Panc1 (cell line): ENCODE measurements at regions not wholly inside any gene's neighbourhood (a gene's known extent, or its start where the extent isn't known, plus 50 kb on each side); places are given as distances from the start of the nearest gene placed in this dataset.

ENCODE experiments used
- ATAC-seq: fragments of 200-7000 bp; cut with Tn5 transposase; 2 replicates; pipeline ENCODE4 v1.9.1; 2020; ENCODE audit warnings: mild to moderate bottlenecking, moderate library complexity
- BruUV-seq: library from RNA; stranded (reverse); fragments of 400-500 nt; replicated peaks from 2 replicates; lab custom pipeline; 2021; lab: Mats Ljungman, UMichigan
- CTCF ChIA-PET: fragments of 300-600 bp; sonication (Branson Sonifier 250); formaldehyde crosslinking; loops from one replicate; lab custom pipeline; 2022; ENCODE audit warnings: antibody characterized with exemption; lab: Charles Lee
- POLR2A ChIA-PET: fragments of 300-600 bp; sonication (Branson Sonifier 250); formaldehyde crosslinking; loops from one replicate; lab custom pipeline; 2022; ENCODE audit warnings: antibody characterized with exemption; lab: Charles Lee
- DNase-seq: peaks from one replicate; pipeline ENCODE4 v3.0.0-alpha.2; 2010; ENCODE audit warnings: low read depth, low spot score
- H3K27ac ChIP-seq: 2 replicates; pipeline ENCODE4 v1.5.1; 2011; ENCODE audit warnings: mild to moderate bottlenecking, low read length, inconsistent platforms
- H3K27me3 ChIP-seq: fragments of 200-500 bp; sonication (Bioruptor generic); 2 replicates; pipeline ENCODE4 v1.6.0; 2014; ENCODE audit warnings: low read length, inconsistent platforms; ENCODE audit not compliant: control insufficient read depth, insufficient read depth
- H3K36me3 ChIP-seq: fragments of 200-500 bp; sonication (Bioruptor generic); 2 replicates; pipeline ENCODE4 v1.5.1; 2014; ENCODE audit warnings: inconsistent platforms, mild to moderate bottlenecking, low read length, moderate library complexity; ENCODE audit not compliant: control insufficient read depth, insufficient read depth
- H3K4me1 ChIP-seq: 2 replicates; pipeline ENCODE4 v1.5.1; 2011; ENCODE audit warnings: inconsistent platforms, mild to moderate bottlenecking, low read length, moderate library complexity; ENCODE audit not compliant: control insufficient read depth, insufficient read depth
- H3K4me3 ChIP-seq, 2 experiments: 2 replicates each; pipeline ENCODE4 v1.5.1; 2011 to 2012; ENCODE audit warnings: low read depth in 2 of 2, low read length in 2 of 2, mild to moderate bottlenecking in 2 of 2, inconsistent platforms in 1 of 2, moderate library complexity in 1 of 2
- H3K9me3 ChIP-seq: fragments of 200-500 bp; sonication (Bioruptor generic); 2 replicates; pipeline ENCODE4 v1.5.1; 2014; ENCODE audit warnings: low read depth, mild to moderate bottlenecking, inconsistent platforms, low read length, moderate library complexity; ENCODE audit not compliant: control insufficient read depth, insufficient read depth
- POLR2AphosphoS5 ChIP-seq: IDR thresholded peaks from 2 replicates; pipeline ENCODE4 v1.6.1; 2012; ENCODE audit warnings: mild to moderate bottlenecking, low read depth, low read length, moderate library complexity
- SIN3A ChIP-seq: IDR thresholded peaks from 2 replicates; pipeline ENCODE4 v1.6.1; 2012; ENCODE audit warnings: low read depth, mild to moderate bottlenecking, low read length, moderate library complexity, borderline replicate concordance; ENCODE audit not compliant: insufficient read depth
- TCF7L2 ChIP-seq: IDR thresholded peaks from 2 replicates; pipeline ENCODE4 v1.6.1; 2011; ENCODE audit warnings: mild to moderate bottlenecking, low read depth, low read length, inconsistent platforms
- in situ Hi-C: cut with HindIII; loops from 2 replicates; pipeline ENCODE4 v1.10.0; 2016; ENCODE audit warnings: low sequenced_read_pairs, low pct_unique_long_range_greater_than_20kb
- intact Hi-C: fragments of 100-400 bp; cut with micrococcal nuclease; formaldehyde crosslinking; loops from one replicate; pipeline ENCODE4 v1.10.0; 2022; ENCODE audit not compliant: unreplicated experiment
- TF ChIP-seq, protein P1 (sequence below): fragments of 450-650 bp; IDR thresholded peaks from 2 replicates; pipeline ENCODE4 v1.5.1; 2017; ENCODE audit warnings: mild to moderate bottlenecking
- TF ChIP-seq, protein P2 (sequence below), 2 experiments: IDR thresholded peaks; 2 replicates each; pipeline ENCODE4 v1.6.1; 2011 to 2012; ENCODE audit warnings: low read depth in 2 of 2, control low read depth in 1 of 2, low read length in 1 of 2, mild to moderate bottlenecking in 1 of 2, moderate library complexity in 1 of 2; ENCODE audit not compliant: insufficient read depth in 1 of 2

DNA sequence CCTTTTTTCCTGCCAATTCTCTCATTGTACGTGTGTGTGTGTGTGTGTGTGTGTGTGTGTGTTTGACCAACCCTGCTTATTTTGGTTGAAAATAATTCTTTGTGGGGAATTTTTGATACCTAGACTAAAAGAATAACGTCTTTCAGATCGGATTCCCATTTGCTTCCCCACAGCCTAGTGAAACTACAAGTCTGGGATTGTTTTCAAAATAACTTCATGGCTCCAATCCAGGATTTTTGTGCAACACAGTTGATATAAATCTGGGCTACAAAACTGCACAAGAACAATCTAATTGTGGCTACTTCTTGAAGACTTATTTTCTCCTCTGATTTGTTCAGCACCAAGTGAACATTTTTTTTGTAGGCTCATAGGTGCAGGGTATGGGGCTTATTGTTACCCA is 332.8 kb upstream of the MIR17HG start:
- intact Hi-C loops, result loop anchor here (10.0 kb wide), 1 partner anchor 140 kb away; no protein-coding TSS in a partner anchor
- Histone ChIP-seq H3K4me1 (no peaks in the 10 kb centered on the region), H3K36me3 (no peaks in the 10 kb centered on the region), H3K27ac (no peak overlapping the region), H3K27me3 (no peaks in the 10 kb centered on the region), H3K4me3 (no peak overlapping the region), H3K9me3 (no peaks in the 10 kb centered on the region)
- ChIA-PET CTCF (no interaction called here), POLR2A (no interaction called here)
- ATAC-seq, result no peak
- in situ Hi-C loops, result no loop called here
- DNase-seq, result no peak
- BruUV-seq, result no TSS peak
- TF ChIP-seq TCF7L2 (no peak), SIN3A (no peak), POLR2AphosphoS5 (no peak)
- TF ChIP-seq, protein P1, sequence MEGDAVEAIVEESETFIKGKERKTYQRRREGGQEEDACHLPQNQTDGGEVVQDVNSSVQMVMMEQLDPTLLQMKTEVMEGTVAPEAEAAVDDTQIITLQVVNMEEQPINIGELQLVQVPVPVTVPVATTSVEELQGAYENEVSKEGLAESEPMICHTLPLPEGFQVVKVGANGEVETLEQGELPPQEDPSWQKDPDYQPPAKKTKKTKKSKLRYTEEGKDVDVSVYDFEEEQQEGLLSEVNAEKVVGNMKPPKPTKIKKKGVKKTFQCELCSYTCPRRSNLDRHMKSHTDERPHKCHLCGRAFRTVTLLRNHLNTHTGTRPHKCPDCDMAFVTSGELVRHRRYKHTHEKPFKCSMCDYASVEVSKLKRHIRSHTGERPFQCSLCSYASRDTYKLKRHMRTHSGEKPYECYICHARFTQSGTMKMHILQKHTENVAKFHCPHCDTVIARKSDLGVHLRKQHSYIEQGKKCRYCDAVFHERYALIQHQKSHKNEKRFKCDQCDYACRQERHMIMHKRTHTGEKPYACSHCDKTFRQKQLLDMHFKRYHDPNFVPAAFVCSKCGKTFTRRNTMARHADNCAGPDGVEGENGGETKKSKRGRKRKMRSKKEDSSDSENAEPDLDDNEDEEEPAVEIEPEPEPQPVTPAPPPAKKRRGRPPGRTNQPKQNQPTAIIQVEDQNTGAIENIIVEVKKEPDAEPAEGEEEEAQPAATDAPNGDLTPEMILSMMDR, result no peak
- TF ChIP-seq, protein P2, sequence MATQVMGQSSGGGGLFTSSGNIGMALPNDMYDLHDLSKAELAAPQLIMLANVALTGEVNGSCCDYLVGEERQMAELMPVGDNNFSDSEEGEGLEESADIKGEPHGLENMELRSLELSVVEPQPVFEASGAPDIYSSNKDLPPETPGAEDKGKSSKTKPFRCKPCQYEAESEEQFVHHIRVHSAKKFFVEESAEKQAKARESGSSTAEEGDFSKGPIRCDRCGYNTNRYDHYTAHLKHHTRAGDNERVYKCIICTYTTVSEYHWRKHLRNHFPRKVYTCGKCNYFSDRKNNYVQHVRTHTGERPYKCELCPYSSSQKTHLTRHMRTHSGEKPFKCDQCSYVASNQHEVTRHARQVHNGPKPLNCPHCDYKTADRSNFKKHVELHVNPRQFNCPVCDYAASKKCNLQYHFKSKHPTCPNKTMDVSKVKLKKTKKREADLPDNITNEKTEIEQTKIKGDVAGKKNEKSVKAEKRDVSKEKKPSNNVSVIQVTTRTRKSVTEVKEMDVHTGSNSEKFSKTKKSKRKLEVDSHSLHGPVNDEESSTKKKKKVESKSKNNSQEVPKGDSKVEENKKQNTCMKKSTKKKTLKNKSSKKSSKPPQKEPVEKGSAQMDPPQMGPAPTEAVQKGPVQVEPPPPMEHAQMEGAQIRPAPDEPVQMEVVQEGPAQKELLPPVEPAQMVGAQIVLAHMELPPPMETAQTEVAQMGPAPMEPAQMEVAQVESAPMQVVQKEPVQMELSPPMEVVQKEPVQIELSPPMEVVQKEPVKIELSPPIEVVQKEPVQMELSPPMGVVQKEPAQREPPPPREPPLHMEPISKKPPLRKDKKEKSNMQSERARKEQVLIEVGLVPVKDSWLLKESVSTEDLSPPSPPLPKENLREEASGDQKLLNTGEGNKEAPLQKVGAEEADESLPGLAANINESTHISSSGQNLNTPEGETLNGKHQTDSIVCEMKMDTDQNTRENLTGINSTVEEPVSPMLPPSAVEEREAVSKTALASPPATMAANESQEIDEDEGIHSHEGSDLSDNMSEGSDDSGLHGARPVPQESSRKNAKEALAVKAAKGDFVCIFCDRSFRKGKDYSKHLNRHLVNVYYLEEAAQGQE (IDR thresholded peaks at IDR 0.05; ENCODE audit: insufficient read depth in 1 of 2, low read depth in 2 of 2, low read length in 1 of 2), result no peak

- in situ Hi-C loops (no loop called here), intact Hi-C loops (loop anchor here (10.0 kb wide), 1 partner anchor 142 kb away; no protein-coding TSS in a partner anchor)
- H3K27me3 ChIP-seq, result no peaks in the 10 kb centered on the region
- ChIA-PET POLR2A (no interaction called here), CTCF (no interaction called here)
- peak overlapping the region in 1 of 2 experiments; percentile 43; a peak in 3 of 4 replicates for H3K4me3 ChIP-seq
- no TSS peak for BruUV-seq
- ATAC-seq (peak; percentile 85), DNase-seq (peak; percentile 42)
- TF ChIP-seq, protein P1, result peak; percentile 82
- TF ChIP-seq SIN3A (no peak), POLR2AphosphoS5 (no peak), TCF7L2 (no peak)
- TF ChIP-seq, protein P2 (IDR thresholded peaks at IDR 0.05; ENCODE audit: insufficient read depth in 1 of 2, low read depth in 2 of 2, low read length in 1 of 2), result no peak
- H3K9me3 ChIP-seq, result no peaks in the 10 kb centered on the region
- H3K27ac ChIP-seq, result no peak overlapping the region
- no peaks in the 10 kb centered on the region for H3K36me3 ChIP-seq
- H3K4me1 ChIP-seq, result no peaks in the 10 kb centered on the region
Measured at GRCh38 chr13:91017031-91017668, 330.3 kb upstream of the MIR17HG start.
